SK-N-SH (cell line): ENCODE measurements at regions not wholly inside any gene's neighbourhood (a gene's known extent, or its start where the extent isn't known, plus 50 kb on each side); places are given as distances from the start of the nearest gene placed in this dataset.

ENCODE experiments used
- CTCF ChIA-PET: fragments of 300-600, 350-600 bp; formaldehyde crosslinking; extraction: SDS; loops from one replicate; lab custom pipeline; 2021; lab: Yijun Ruan, JAX
- POLR2A ChIA-PET: fragments of 350-600 bp; sonication (Branson Sonifier 250); formaldehyde crosslinking; extraction: SDS; loops from one replicate; lab custom pipeline; 2020; ENCODE audit warnings: antibody characterized with exemption, inconsistent platforms; lab: Yijun Ruan, JAX
- DNase-seq: peaks from one replicate; pipeline ENCODE4 v3.0.0; 2012
- H2AFZ ChIP-seq: fragments of 200-600 bp; sonication (generic); 2 replicates; pipeline ENCODE4 v1.8.1; 2016; ENCODE audit warnings: antibody characterized with exemption, mild to moderate bottlenecking, low read depth
- H3F3A ChIP-seq: fragments of 200-600 bp; sonication (generic); replicated peaks from 2 replicates; pipeline ENCODE3; 2016; ENCODE audit warnings: antibody characterized with exemption, mild to moderate bottlenecking; ENCODE audit not compliant: insufficient read depth
- H3K27ac ChIP-seq, 2 experiments: fragments of 200-500 bp in 1 of 2; fragments of 200-600 bp in 1 of 2; sonication (Bioruptor generic) in 1 of 2; sonication (generic), shearing (Covaris generic) in 1 of 2; 2 replicates each; pipeline versions ENCODE4 v1.5.1 to v1.6.1; 2014 to 2016; ENCODE audit warnings: low read depth in 2 of 2, inconsistent platforms in 1 of 2, low read length in 1 of 2, mild to moderate bottlenecking in 1 of 2, mixed read lengths in 1 of 2
- H3K27me3 ChIP-seq: fragments of 200-600 bp; sonication (generic), shearing (Covaris generic); 2 replicates; pipeline ENCODE4 v1.6.1; 2016; ENCODE audit warnings: mixed run types; ENCODE audit not compliant: insufficient read depth
- H3K36me3 ChIP-seq, 2 experiments: fragments of 200-500 bp in 1 of 2; fragments of 200-600 bp in 1 of 2; sonication (Bioruptor generic) in 1 of 2; sonication (generic) in 1 of 2; replicated peaks in 1 of 2; 2 replicates each; pipeline versions ENCODE3 to v1.5.1; 2014 to 2016; ENCODE audit warnings: low read length in 1 of 2, mild to moderate bottlenecking in 1 of 2; ENCODE audit not compliant: insufficient read depth in 2 of 2, control insufficient read depth in 1 of 2
- H3K4me1 ChIP-seq, 2 experiments: fragments of 200-500 bp in 1 of 2; fragments of 200-600 bp in 1 of 2; sonication (Bioruptor generic) in 1 of 2; sonication (generic), shearing (Covaris generic) in 1 of 2; 2 replicates each; pipeline versions ENCODE4 v1.5.1 to v1.6.1; 2014 to 2016; ENCODE audit warnings: low read depth in 1 of 2, low read length in 1 of 2, mixed run types in 1 of 2; ENCODE audit not compliant: insufficient read depth in 2 of 2, control insufficient read depth in 1 of 2
- H3K4me2 ChIP-seq: fragments of 200-600 bp; sonication (generic), shearing (Covaris generic); 2 replicates; pipeline ENCODE4 v1.6.1; 2017; ENCODE audit warnings: mixed run types
- H3K4me3 ChIP-seq, 2 experiments: fragments of 200-500 bp in 1 of 2; fragments of 200-600 bp in 1 of 2; sonication (Bioruptor generic) in 1 of 2; sonication (generic), shearing (Covaris generic) in 1 of 2; 2 replicates each; pipeline versions ENCODE4 v1.5.1 to v1.8.1; 2014 to 2016; ENCODE audit warnings: low read depth in 2 of 2, inconsistent platforms in 1 of 2, low read length in 1 of 2, mild to moderate bottlenecking in 1 of 2, mixed read lengths in 1 of 2, moderate library complexity in 1 of 2
- H3K79me2 ChIP-seq: fragments of 200-600 bp; sonication (generic); 2 replicates; pipeline ENCODE4 v1.8.1; 2017; ENCODE audit warnings: mild to moderate bottlenecking; ENCODE audit not compliant: insufficient read depth
- H3K9ac ChIP-seq: fragments of 200-600 bp; sonication (generic); 2 replicates; pipeline ENCODE4 v1.6.1; 2017; ENCODE audit warnings: mixed run types
- H3K9me2 ChIP-seq: fragments of 200-600 bp; sonication (generic); 2 replicates; pipeline ENCODE4 v1.6.1; 2017; ENCODE audit warnings: mixed run types
- H3K9me3 ChIP-seq: fragments of 200-600 bp; sonication (generic); 2 replicates; pipeline ENCODE4 v1.6.1; 2017; ENCODE audit warnings: mixed run types, mild to moderate bottlenecking, moderate library complexity
- H4K20me1 ChIP-seq: fragments of 200-600 bp; sonication (generic); 2 replicates; pipeline ENCODE4 v1.6.1; 2017; ENCODE audit warnings: mild to moderate bottlenecking, mixed run types; ENCODE audit not compliant: insufficient read depth
- CHD2 ChIP-seq: fragments of 150-350 bp; IDR thresholded peaks from 2 replicates; pipeline ENCODE4 v1.6.1; 2018; ENCODE audit warnings: low read length; ENCODE audit not compliant: partially characterized antibody
- FOSL2 ChIP-seq: IDR thresholded peaks from 2 replicates; pipeline ENCODE4 v1.4.0; 2012; ENCODE audit warnings: low read depth, mild to moderate bottlenecking, moderate library complexity, borderline replicate concordance
- FOXM1 ChIP-seq: IDR thresholded peaks from 2 replicates; pipeline ENCODE4 v1.4.0; 2012; ENCODE audit warnings: low read depth, mild to moderate bottlenecking
- GABPA ChIP-seq: IDR thresholded peaks from 2 replicates; pipeline ENCODE4 v1.4.0; 2012; ENCODE audit warnings: low read depth, mild to moderate bottlenecking
- MXI1 ChIP-seq: IDR thresholded peaks from 2 replicates; pipeline ENCODE4 v1.6.1; 2012; ENCODE audit warnings: mild to moderate bottlenecking, low read depth, low read length, improper control_type of control experiment
- NFIC ChIP-seq: IDR thresholded peaks from 2 replicates; pipeline ENCODE4 v1.4.0; 2012; ENCODE audit warnings: borderline replicate concordance
- TEAD4 ChIP-seq: IDR thresholded peaks from 2 replicates; pipeline ENCODE4 v1.4.0; 2012; ENCODE audit warnings: mild to moderate bottlenecking, borderline replicate concordance; ENCODE audit not compliant: insufficient read depth
- WGBS: methylation state at CpG from one replicate; pipeline ENCODE4 v1.1.6; 2017; ENCODE audit warnings: low lambda C conversion rate; 5-methylcytosine and 5-hydroxymethylcytosine counted together
- TF ChIP-seq, protein P1 (sequence below): IDR thresholded peaks from 2 replicates; pipeline ENCODE4 v1.4.0; 2012; ENCODE audit warnings: low read depth, borderline replicate concordance
- TF ChIP-seq, protein P2 (sequence below): IDR thresholded peaks from 2 replicates; pipeline ENCODE4 v1.6.1; 2012; ENCODE audit warnings: mild to moderate bottlenecking, low read depth, low read length, moderate library complexity
- TF ChIP-seq, protein P3 (sequence below): fragments of 150-350 bp; IDR thresholded peaks from 2 replicates; pipeline ENCODE4 v1.6.1; 2017; ENCODE audit warnings: antibody characterized with exemption, low read length, low read depth, borderline replicate concordance

DNA sequence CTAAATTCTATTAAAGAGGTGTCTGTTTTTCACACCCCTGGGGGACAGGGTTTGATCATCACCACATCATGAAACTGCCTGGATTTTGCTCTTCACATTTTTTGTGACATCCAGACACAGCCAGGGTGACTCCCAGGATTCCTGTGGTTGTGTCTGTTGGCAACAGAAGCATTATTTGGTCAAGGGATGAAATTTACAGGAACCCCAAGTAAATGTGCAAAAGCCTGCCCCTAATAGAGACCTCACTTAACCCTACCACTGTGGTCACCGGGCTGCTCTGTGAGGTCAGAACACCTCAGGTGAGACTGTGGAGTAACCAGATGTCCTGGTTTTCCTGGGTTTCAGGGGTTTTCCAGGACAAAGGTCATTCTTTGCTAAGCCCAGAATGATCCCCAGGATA is 103.8 kb downstream of the DAD1 start (continued):
- TF ChIP-seq TEAD4 = no peak

DNA sequence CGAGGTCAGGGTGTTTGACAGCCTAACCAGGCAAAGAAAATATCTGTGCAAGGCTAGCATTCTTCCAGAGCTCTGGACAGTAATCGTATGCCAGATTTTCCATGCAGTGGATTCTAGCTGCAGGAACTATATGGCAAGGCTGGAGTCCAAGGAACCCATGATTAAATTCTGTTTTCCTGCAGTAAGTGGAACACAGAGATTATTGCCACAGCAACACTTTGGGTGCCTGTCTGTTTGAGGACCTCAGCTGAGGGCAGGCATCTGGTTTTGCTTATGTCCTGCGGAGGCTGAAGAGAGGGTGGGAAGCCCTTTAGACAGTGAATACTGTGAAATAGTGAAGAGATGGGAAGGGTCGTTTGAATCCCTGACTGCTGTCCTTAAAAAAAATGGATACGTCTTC is 104.4 kb downstream of the DAD1 start:
- Histone ChIP-seq H3K9me3 (no peaks in the 10 kb centered on the region), H3K36me3 (no peaks in the 10 kb centered on the region), H3F3A (no peaks in the 10 kb centered on the region), H3K4me3 (no peak overlapping the region), H4K20me1 (no peaks in the 10 kb centered on the region), H2AFZ (no peak overlapping the region), H3K4me2 (no peak overlapping the region), H3K27ac (no peak overlapping the region), H3K4me1 (peaks cover 9 to 25% of the 10 kb centered on the region in 2 experiments; a peak in 2 of 4 replicates), H3K9me2 (no peaks in the 10 kb centered on the region), H3K9ac (no peak overlapping the region), H3K79me2 (no peaks in the 10 kb centered on the region), H3K27me3 (peaks cover 20% of the 10 kb centered on the region)
- ChIA-PET POLR2A (no interaction called here), CTCF (interaction anchor here (1.0 to 1.2 kb wide), 2 partner anchors 9 to 72 kb away, joined by 3 read pairs; no protein-coding TSS in a partner anchor)
- no peak for DNase-seq
- 15% methylated on average over 5 of the region's 5 CpGs for WGBS
- TF ChIP-seq, protein P1, sequence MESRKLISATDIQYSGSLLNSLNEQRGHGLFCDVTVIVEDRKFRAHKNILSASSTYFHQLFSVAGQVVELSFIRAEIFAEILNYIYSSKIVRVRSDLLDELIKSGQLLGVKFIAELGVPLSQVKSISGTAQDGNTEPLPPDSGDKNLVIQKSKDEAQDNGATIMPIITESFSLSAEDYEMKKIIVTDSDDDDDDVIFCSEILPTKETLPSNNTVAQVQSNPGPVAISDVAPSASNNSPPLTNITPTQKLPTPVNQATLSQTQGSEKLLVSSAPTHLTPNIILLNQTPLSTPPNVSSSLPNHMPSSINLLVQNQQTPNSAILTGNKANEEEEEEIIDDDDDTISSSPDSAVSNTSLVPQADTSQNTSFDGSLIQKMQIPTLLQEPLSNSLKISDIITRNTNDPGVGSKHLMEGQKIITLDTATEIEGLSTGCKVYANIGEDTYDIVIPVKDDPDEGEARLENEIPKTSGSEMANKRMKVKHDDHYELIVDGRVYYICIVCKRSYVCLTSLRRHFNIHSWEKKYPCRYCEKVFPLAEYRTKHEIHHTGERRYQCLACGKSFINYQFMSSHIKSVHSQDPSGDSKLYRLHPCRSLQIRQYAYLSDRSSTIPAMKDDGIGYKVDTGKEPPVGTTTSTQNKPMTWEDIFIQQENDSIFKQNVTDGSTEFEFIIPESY = no peak
- TF ChIP-seq FOXM1 (no peak), CHD2 (no peak), NFIC (no peak), MXI1 (no peak), FOSL2 (no peak), GABPA (no peak)
- TF ChIP-seq, protein P2, sequence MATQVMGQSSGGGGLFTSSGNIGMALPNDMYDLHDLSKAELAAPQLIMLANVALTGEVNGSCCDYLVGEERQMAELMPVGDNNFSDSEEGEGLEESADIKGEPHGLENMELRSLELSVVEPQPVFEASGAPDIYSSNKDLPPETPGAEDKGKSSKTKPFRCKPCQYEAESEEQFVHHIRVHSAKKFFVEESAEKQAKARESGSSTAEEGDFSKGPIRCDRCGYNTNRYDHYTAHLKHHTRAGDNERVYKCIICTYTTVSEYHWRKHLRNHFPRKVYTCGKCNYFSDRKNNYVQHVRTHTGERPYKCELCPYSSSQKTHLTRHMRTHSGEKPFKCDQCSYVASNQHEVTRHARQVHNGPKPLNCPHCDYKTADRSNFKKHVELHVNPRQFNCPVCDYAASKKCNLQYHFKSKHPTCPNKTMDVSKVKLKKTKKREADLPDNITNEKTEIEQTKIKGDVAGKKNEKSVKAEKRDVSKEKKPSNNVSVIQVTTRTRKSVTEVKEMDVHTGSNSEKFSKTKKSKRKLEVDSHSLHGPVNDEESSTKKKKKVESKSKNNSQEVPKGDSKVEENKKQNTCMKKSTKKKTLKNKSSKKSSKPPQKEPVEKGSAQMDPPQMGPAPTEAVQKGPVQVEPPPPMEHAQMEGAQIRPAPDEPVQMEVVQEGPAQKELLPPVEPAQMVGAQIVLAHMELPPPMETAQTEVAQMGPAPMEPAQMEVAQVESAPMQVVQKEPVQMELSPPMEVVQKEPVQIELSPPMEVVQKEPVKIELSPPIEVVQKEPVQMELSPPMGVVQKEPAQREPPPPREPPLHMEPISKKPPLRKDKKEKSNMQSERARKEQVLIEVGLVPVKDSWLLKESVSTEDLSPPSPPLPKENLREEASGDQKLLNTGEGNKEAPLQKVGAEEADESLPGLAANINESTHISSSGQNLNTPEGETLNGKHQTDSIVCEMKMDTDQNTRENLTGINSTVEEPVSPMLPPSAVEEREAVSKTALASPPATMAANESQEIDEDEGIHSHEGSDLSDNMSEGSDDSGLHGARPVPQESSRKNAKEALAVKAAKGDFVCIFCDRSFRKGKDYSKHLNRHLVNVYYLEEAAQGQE = no peak
- TF ChIP-seq, protein P3, sequence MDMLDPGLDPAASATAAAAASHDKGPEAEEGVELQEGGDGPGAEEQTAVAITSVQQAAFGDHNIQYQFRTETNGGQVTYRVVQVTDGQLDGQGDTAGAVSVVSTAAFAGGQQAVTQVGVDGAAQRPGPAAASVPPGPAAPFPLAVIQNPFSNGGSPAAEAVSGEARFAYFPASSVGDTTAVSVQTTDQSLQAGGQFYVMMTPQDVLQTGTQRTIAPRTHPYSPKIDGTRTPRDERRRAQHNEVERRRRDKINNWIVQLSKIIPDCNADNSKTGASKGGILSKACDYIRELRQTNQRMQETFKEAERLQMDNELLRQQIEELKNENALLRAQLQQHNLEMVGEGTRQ = no peak
